Dendritic cell treated with granulocyte-macrophage colony-stimulating factor and Interleukin-4, amounts not matched to agents 40 ng/mL and 50 ng/mL, for 4 days (primary cell): ENCODE measurements at regions not wholly inside any gene's neighbourhood (a gene's known extent, or its start where the extent isn't known, plus 50 kb on each side); places are given as distances from the start of the nearest gene placed in this dataset.

Source experiments
- H3K27ac Mint-ChIP-seq: one replicate; pipeline ENCODE4 v1.8.0; 2022; ENCODE audit warnings: mild to moderate bottlenecking, mixed read lengths
- H3K27me3 Mint-ChIP-seq: one replicate; pipeline ENCODE4 v1.8.0; 2022; ENCODE audit warnings: mild to moderate bottlenecking, mixed read lengths
- H3K36me3 Mint-ChIP-seq: one replicate; pipeline ENCODE4 v1.8.0; 2022; ENCODE audit warnings: low read depth, mixed read lengths
- H3K4me1 Mint-ChIP-seq: one replicate; pipeline ENCODE4 v1.8.0; 2022; ENCODE audit warnings: low read depth, mixed read lengths
- H3K4me3 Mint-ChIP-seq: one replicate; pipeline ENCODE4 v1.8.0; 2022; ENCODE audit warnings: mild to moderate bottlenecking, moderate library complexity, mixed read lengths
- H3K9me3 Mint-ChIP-seq: one replicate; pipeline ENCODE4 v1.8.0; 2022; ENCODE audit warnings: mixed read lengths
- intact Hi-C: fragments of 100-400 bp; cut with micrococcal nuclease; formaldehyde crosslinking; loops from one replicate; pipeline ENCODE4 v1.15.0; 2022

DNA sequence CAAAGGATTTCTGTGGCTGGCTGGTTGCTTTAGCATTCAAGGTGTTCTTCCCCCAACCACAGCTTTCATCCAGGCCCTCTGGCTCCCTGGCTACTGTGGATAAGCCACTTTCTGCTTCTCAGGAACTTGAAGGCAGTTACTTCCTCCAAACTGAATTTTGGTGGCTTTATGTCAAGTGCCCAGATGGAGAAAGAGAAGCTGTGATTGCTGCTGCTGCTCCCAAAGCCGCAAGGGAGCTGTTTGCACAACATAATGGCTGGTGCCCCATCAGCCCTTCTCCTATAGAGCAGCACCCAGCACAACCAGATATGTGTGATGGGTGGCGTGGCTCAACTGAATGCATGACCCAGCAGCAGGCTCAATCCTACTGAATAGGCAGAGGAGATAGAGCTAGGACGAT, 465.2 kb downstream of the MAFB start:
- no peaks in the 10 kb centered on the region for H3K9me3 Mint-ChIP-seq

DNA sequence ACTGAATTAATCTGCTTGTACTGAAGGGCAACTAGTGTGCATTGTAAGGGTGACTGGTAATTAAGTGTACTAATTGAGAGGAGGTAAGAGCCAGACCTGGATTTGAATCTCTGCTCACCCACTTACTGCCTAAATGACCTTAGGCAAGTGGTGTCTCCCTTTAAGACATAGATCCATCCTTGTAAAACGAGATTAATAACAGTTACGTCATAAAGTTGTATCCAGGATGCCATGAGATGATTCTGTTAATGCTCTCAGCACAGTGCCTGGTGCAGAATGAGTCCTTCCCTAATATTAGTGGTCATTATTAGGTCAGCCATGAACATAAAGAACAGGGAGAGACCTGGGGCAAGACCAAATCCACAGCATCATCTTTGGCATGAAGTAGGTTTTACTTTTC, 470.1 kb downstream of the MAFB start:
- no peaks in the 10 kb centered on the region for H3K9me3 Mint-ChIP-seq

More for the DNA sequence above, 465.2 kb downstream of the MAFB start:
- intact Hi-C loops = no loop called here
- peaks cover 39% of the 10 kb centered on the region for H3K27me3 Mint-ChIP-seq
- no peaks in the 10 kb centered on the region for H3K36me3 Mint-ChIP-seq
- H3K27ac Mint-ChIP-seq = peak overlapping the region; percentile 64
- no peak overlapping the region for H3K4me3 Mint-ChIP-seq
- peaks cover 11% of the 10 kb centered on the region for H3K4me1 Mint-ChIP-seq

DNA sequence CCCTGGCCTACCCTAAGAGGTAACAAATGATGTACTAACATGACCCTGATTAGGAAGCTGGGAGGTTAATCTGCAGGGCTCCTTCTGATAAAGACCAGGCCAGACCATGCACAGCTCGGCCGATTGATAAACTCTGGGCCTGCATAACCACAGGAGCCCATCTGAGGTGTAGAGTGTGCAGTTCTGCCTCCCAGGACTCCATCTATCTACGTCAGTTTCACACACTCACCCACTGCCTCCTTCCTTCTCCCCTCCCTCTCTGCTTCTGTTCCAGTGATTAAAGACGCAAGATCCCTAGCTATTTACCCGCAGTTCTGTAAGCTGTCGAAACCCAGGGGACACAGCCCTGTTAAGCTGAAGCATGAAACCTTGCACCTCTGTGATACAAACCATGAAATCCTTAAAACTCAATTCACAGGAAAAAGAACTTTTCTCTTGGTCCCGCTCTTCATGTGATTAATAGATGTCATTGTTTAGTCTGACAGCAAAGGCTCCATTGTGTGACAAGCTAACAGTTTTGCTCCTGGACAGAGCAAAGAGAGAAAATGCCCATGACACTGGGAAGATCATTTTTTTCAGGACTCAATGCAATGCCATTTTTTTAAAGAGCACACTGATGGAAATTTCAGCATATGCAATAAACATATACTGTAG, 470.6 kb downstream of the MAFB start:
- Mint-ChIP-seq H3K36me3 (no peaks in the 10 kb centered on the region), H3K4me1 (peaks cover 4% of the 10 kb centered on the region), H3K27me3 (peaks cover 43% of the 10 kb centered on the region), H3K4me3 (no peak overlapping the region), H3K9me3 (no peaks in the 10 kb centered on the region), H3K27ac (no peak overlapping the region)
- intact Hi-C loops = no loop called here

More for the DNA sequence above, 470.1 kb downstream of the MAFB start:
- H3K27me3 Mint-ChIP-seq = peaks cover 42% of the 10 kb centered on the region
- no peak overlapping the region for H3K4me3 Mint-ChIP-seq
- H3K4me1 Mint-ChIP-seq = peaks cover 9% of the 10 kb centered on the region
- intact Hi-C loops = no loop called here
- H3K27ac Mint-ChIP-seq = no peak overlapping the region
- H3K36me3 Mint-ChIP-seq = no peaks in the 10 kb centered on the region

DNA sequence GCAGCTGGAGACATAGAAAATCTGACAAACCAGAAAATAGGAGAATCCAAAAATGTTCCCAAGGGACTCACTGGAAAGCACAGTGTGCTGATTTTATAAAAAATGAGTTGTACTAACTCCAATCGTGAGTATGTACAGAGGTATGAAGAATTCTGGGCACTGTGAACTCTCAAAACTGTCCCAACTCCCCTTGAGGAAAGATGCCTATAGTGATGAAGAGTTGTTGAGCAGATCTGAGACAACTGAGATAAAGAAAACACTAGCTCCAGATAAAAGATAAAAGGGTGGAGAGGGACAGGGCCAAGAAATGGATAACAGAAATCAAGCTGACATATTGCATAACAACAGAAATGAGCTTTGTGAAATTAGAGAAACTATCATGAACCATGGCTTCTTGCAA, 481.4 kb downstream of the MAFB start:
- intact Hi-C loops = no loop called here
- no peaks in the 10 kb centered on the region for H3K36me3 Mint-ChIP-seq
- peaks cover 7% of the 10 kb centered on the region for H3K4me1 Mint-ChIP-seq
- no peak overlapping the region for H3K4me3 Mint-ChIP-seq
- H3K27ac Mint-ChIP-seq = no peak overlapping the region
- peaks cover 53% of the 10 kb centered on the region for H3K27me3 Mint-ChIP-seq
- peaks cover 10% of the 10 kb centered on the region for H3K9me3 Mint-ChIP-seq

DNA sequence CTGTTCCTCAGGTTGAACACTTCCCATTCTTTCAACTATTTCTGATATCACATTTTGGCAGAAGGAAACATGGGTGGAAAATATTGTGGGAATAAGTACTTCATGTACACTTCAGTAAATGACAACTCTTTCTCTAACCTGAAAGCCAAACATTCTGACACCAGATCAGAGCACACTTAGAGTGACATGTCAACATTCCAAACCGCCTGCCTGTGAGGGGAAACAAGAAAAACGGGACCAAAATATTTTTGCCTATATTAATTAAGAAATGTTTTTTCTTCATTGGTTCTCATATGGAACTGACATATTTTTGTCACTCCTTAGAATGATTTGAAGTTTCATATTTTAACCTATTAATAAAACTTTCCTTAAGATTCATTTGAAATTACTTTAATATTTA, 483.1 kb downstream of the MAFB start:
- Mint-ChIP-seq H3K36me3 (no peaks in the 10 kb centered on the region), H3K27ac (no peak overlapping the region), H3K4me1 (peaks cover 10% of the 10 kb centered on the region), H3K4me3 (no peak overlapping the region), H3K27me3 (peaks cover 55% of the 10 kb centered on the region), H3K9me3 (peaks cover 10% of the 10 kb centered on the region)
- intact Hi-C loops = no loop called here

DNA sequence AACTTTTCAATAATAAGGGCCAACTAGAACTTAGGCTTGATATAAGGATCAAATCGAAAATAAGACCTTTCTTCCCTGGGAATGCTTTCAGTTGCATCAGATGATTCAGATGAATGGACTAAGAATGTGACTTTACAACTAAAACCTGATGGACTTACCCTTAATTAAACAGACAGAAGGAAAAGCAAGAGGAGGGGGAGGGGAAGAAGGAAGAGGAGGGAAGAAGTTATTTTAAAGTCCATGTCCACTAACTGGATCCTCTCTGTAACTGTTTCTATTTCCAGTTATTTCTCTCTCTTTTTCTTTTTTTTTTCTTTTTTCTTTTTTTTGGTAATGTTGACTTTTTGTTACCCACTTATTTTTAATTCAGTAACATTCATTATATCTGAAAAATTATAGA, 486.0 kb downstream of the MAFB start:
- peaks cover 6% of the 10 kb centered on the region for H3K9me3 Mint-ChIP-seq
- no peak overlapping the region for H3K4me3 Mint-ChIP-seq
- no peaks in the 10 kb centered on the region for H3K36me3 Mint-ChIP-seq
- peaks cover 49% of the 10 kb centered on the region for H3K27me3 Mint-ChIP-seq
- intact Hi-C loops = no loop called here
- H3K4me1 Mint-ChIP-seq = peaks cover 10% of the 10 kb centered on the region
- no peak overlapping the region for H3K27ac Mint-ChIP-seq

DNA sequence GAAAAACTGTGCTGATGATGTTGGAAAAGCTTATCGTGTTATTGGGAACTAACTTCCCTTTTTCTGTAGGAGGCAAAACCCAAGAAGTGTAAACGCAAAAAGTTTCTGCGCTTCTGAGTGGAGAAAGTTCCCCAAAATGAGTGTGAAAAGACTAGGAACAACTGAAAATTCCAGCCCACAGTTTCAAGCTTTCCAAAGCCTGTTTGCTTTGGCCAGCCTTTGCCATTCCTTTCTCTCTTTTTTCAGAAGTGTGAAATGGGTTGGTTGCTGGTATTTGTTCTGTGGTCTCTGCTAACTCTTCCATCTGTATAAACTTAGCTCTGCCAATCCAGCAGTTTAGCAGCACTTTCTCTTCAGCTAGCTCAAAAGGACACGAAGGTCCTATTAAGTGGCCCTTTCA, 491.3 kb downstream of the MAFB start:
- intact Hi-C loops = no loop called here
- no peak overlapping the region for H3K4me3 Mint-ChIP-seq
- H3K36me3 Mint-ChIP-seq = no peaks in the 10 kb centered on the region
- H3K9me3 Mint-ChIP-seq = no peaks in the 10 kb centered on the region
- peak overlapping the region; percentile 59 for H3K27ac Mint-ChIP-seq
- H3K27me3 Mint-ChIP-seq = peaks cover 27% of the 10 kb centered on the region
- peaks cover 15% of the 10 kb centered on the region for H3K4me1 Mint-ChIP-seq

DNA sequence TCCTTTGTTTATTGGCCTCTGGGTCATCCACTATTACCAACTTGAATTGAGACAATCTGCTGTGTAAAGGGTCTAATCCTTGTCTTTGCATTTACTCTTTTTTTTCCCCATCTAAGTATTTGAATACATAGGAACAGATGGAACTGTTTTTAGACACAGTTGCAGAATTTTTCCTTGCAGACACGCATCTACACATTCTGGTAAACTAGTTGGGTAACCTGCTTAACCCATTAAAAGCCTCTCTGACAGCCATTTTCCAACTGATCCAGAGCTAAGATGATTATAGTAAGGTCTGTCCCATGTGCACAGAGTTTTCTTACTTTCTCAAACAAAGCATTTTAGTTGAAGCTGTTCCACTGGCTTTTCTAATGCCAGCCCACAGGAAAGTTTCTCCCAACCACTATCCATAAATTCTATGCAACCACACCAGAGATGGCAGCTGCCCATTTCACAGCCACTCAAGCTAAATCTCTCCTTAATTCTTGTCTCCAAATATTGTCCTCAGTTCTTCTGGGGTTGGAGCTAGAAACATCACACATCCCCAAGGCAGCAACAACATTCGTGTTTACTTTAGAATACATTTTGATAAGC, 492.1 kb downstream of the MAFB start:
- intact Hi-C loops = no loop called here
- Mint-ChIP-seq H3K36me3 (no peaks in the 10 kb centered on the region), H3K4me1 (peaks cover 19% of the 10 kb centered on the region), H3K27me3 (peaks cover 21% of the 10 kb centered on the region), H3K9me3 (no peaks in the 10 kb centered on the region), H3K4me3 (no peak overlapping the region), H3K27ac (peak overlapping the region; percentile 59)

DNA sequence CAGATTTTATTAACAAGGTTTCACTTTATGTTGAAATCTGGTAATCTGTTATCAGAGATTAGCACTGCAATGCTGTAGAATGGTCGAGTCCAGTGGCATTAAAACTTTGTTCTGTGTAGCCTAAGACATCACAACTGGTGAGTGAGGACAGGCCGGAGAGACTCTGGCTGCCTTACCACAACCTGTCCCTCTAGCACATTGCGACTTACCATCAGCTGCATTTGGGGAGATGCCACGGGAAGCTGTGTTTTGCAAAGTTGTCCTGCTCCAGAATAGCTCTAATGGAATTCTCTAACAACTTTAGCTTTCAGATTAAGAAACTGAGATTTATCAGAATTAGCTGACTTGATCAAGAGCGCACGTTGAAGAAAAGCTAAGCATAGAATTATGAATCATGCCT, 493.3 kb downstream of the MAFB start:
- Mint-ChIP-seq H3K36me3 (no peaks in the 10 kb centered on the region), H3K9me3 (no peaks in the 10 kb centered on the region), H3K4me1 (peaks cover 19% of the 10 kb centered on the region), H3K4me3 (no peak overlapping the region), H3K27me3 (peaks cover 21% of the 10 kb centered on the region), H3K27ac (no peak overlapping the region)
- intact Hi-C loops = no loop called here

DNA sequence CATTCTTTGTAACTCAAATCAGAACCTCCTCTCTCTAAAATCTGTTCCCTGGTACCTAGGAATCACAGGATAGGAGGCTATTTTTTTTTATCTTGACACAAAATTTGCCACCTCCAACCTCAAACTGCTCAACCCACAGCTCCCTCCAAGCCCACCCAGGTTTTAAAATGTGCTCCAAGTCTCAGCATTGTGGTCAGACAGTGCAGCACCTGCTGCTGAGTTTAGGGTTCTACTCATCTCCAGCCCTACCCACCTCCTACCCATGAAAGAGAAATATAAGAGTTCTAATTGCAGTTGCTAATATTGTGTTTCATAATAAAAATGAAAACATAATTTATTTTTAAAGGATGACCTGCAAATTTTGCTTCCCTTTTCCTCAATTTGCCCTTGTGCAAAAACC, 496.5 kb downstream of the MAFB start:
- H3K4me1 Mint-ChIP-seq = peaks cover 14% of the 10 kb centered on the region
- H3K27ac Mint-ChIP-seq = no peak overlapping the region
- H3K36me3 Mint-ChIP-seq = no peaks in the 10 kb centered on the region
- intact Hi-C loops = no loop called here
- no peak overlapping the region for H3K4me3 Mint-ChIP-seq
- H3K9me3 Mint-ChIP-seq = no peaks in the 10 kb centered on the region
- peaks cover 30% of the 10 kb centered on the region for H3K27me3 Mint-ChIP-seq

DNA sequence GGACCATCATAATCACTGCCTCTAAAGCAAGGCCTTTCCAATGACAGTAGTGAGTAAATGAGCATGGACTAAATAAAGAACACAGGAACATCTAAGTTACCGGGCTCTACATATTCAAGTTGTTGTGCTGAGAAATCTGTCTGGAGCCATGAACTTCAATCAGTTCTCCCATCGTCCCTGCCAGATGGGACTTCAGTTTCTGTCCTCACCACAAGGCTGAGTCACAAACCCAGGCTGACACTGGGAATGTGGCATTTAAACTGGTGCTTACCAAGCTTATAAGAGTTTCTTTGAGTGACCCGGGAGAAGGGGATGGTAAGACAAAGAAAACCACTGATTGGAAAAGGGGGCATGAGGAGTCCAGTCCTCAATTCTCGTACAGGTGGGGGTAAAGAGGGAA, 497.0 kb downstream of the MAFB start:
- Mint-ChIP-seq H3K36me3 (no peaks in the 10 kb centered on the region), H3K27me3 (peaks cover 26% of the 10 kb centered on the region), H3K9me3 (no peaks in the 10 kb centered on the region), H3K4me3 (no peak overlapping the region), H3K27ac (no peak overlapping the region), H3K4me1 (peaks cover 10% of the 10 kb centered on the region)
- intact Hi-C loops = no loop called here

DNA sequence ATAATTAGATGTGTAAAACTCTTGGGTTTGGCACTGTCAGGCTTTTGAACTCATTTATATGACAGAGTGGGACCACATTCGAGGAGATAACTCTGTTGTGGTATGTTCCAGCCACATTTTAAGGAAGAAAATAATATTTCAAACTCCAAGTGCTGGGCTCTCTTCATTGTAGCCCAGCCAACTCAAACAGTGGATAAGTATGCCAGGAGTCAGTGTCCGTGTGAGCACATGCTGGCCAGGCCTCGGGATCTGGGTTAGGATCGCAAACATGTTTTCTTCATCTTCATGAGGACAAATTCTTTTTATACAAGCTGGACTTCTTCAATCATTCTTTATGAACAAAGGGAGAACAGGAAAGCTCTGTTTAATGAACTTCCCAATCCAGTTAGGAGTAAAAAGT, 497.5 kb downstream of the MAFB start:
- peaks cover 24% of the 10 kb centered on the region for H3K27me3 Mint-ChIP-seq
- no peaks in the 10 kb centered on the region for H3K9me3 Mint-ChIP-seq
- peaks cover 7% of the 10 kb centered on the region for H3K4me1 Mint-ChIP-seq
- H3K36me3 Mint-ChIP-seq = no peaks in the 10 kb centered on the region
- no peak overlapping the region for H3K27ac Mint-ChIP-seq
- intact Hi-C loops = no loop called here
- no peak overlapping the region for H3K4me3 Mint-ChIP-seq

DNA sequence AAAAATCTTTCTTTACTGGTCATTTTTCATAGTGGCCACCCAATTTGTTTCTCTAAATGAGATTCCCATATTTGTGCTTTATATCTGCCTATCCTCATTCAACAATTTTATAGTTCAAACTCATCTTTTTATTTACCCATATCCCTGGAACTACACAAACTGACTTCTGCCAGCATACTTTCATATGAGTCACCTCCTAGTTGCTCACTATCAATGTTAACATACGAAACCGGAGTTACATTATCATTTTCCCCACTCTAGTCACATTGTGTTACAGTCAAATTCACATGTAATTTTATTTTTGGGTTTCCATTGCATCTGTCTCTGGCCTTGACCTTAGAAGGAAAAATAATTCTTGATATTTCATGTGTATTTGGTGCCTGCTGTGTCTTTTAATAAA, 499.4 kb downstream of the MAFB start:
- no peaks in the 10 kb centered on the region for H3K36me3 Mint-ChIP-seq
- H3K27me3 Mint-ChIP-seq = peaks cover 25% of the 10 kb centered on the region
- no peaks in the 10 kb centered on the region for H3K9me3 Mint-ChIP-seq
- no peak overlapping the region for H3K4me3 Mint-ChIP-seq
- no peak overlapping the region for H3K27ac Mint-ChIP-seq
- intact Hi-C loops = no loop called here
- peaks cover 7% of the 10 kb centered on the region for H3K4me1 Mint-ChIP-seq

DNA sequence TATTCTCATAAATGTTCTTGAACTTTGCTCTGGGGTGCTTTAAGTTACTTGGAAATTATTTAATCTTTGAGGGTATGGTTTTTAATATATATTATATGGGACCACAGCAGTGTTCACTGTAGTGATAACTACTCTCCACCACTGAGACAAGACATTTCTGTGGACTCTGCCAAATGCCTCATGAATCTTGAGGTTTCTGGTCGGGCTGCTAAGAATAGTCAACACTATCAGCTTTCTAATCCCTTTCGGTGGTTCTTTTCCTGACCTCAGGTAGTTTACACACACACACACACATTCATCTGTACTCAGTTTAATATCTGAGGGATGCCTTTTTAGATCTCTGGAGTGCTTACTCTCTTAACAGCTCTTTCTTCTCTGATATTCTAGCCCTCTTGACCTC, 500.7 kb downstream of the MAFB start:
- no peaks in the 10 kb centered on the region for H3K36me3 Mint-ChIP-seq
- H3K4me3 Mint-ChIP-seq = no peak overlapping the region
- H3K27ac Mint-ChIP-seq = no peak overlapping the region
- intact Hi-C loops = no loop called here
- H3K9me3 Mint-ChIP-seq = no peaks in the 10 kb centered on the region
- peaks cover 7% of the 10 kb centered on the region for H3K4me1 Mint-ChIP-seq
- H3K27me3 Mint-ChIP-seq = peaks cover 31% of the 10 kb centered on the region

DNA sequence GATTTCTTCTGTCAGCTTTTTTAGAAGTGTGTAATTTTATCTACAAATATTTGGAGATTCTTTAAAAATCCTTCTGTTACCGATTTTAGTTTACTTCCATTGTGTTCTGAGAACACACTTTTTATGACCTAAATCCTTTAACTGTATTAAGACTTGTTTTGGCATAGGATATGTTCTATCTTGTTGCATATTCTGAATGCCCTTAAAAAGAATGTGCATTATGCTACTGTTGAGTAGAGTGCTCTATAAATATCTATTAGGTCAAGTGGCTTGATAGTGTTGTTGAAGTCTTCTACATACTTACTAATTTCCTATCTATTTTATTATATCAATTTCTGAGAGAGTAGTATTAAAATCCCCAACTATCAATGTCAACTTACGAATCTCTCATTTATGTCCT, 502.2 kb downstream of the MAFB start:
- no peak overlapping the region for H3K4me3 Mint-ChIP-seq
- H3K36me3 Mint-ChIP-seq = no peaks in the 10 kb centered on the region
- no peaks in the 10 kb centered on the region for H3K4me1 Mint-ChIP-seq
- no peaks in the 10 kb centered on the region for H3K9me3 Mint-ChIP-seq
- no peak overlapping the region for H3K27ac Mint-ChIP-seq
- H3K27me3 Mint-ChIP-seq = peaks cover 39% of the 10 kb centered on the region
- intact Hi-C loops = no loop called here
